Gastrocnemius medialis (tissue), 4 donors: ENCODE measurements at regions not wholly inside any gene's neighbourhood (a gene's known extent, or its start where the extent isn't known, plus 50 kb on each side); places are given as distances from the start of the nearest gene placed in this dataset.

Experiments
- CTCF ChIP-seq, 5 experiments: fragments of 450-650 bp in 3 of 5; fragments of 200-600 bp in 2 of 5; sonication (generic) in 2 of 5; IDR thresholded peaks in 4 of 5; conservative IDR thresholded peaks in 1 of 5; 1 replicate in 4 of 5; 2 replicates in 1 of 5; pipeline ENCODE4 v1.5.1; 2016 to 2019; ENCODE audit warnings: antibody characterized with exemption in 5 of 5, mild to moderate bottlenecking in 3 of 5, moderate library complexity in 3 of 5
- POLR2A ChIP-seq, 2 donors: fragments of 450-650 bp; IDR thresholded peaks; one replicate each; pipeline ENCODE4 v1.6.1; 2017; ENCODE audit warnings: antibody characterized with exemption in 2 of 2, mild to moderate bottlenecking in 2 of 2, moderate library complexity in 2 of 2

GRCh38 chr5:42953041-42953440 lies 87.1 kb downstream of the ANXA2R start:
- TF ChIP-seq CTCF (IDR thresholded peaks at IDR 0.05 in 4 of 5, conservative IDR thresholded peaks at IDR 0.05 in 1 of 5) (no peak), POLR2A (IDR thresholded peaks at IDR 0.05) (no peak)
